ENCODE measurements at regions not wholly inside any gene's neighbourhood (a gene's known extent, or its start where the extent isn't known, plus 50 kb on each side); places are given as distances from the start of the nearest gene placed in this dataset.

DNA sequence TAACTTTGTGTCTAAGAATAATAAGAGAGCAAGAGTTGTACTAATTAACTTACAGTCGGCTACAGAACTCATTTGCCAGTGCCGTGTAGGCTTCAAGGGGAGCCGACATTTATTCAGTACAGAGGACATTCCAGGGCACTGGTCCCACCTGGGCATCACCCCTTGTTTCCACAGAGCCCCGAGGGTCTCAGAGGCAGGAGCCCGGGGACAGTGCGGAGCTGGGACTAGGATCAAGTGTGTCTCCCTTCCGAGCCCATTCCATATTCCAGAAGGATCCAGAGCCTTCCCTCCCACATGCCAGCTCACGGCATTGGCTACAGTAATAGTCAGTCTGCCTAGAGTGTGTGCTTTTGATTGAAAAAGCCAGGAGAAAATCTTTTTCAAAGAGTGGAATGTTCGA is 71.5 kb upstream of the CTDP1 start:
- TF ChIP-seq, protein P1, sequence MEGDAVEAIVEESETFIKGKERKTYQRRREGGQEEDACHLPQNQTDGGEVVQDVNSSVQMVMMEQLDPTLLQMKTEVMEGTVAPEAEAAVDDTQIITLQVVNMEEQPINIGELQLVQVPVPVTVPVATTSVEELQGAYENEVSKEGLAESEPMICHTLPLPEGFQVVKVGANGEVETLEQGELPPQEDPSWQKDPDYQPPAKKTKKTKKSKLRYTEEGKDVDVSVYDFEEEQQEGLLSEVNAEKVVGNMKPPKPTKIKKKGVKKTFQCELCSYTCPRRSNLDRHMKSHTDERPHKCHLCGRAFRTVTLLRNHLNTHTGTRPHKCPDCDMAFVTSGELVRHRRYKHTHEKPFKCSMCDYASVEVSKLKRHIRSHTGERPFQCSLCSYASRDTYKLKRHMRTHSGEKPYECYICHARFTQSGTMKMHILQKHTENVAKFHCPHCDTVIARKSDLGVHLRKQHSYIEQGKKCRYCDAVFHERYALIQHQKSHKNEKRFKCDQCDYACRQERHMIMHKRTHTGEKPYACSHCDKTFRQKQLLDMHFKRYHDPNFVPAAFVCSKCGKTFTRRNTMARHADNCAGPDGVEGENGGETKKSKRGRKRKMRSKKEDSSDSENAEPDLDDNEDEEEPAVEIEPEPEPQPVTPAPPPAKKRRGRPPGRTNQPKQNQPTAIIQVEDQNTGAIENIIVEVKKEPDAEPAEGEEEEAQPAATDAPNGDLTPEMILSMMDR (IDR thresholded peaks at IDR 0.05): no peak
- TF ChIP-seq POLR2A (IDR thresholded peaks at IDR 0.05): no peak

Measured in thyroid gland (tissue), 4 donors.